Omental fat pad (tissue), 3 donors: ENCODE measurements at regions not wholly inside any gene's neighbourhood (a gene's known extent, or its start where the extent isn't known, plus 50 kb on each side); places are given as distances from the start of the nearest gene placed in this dataset.

Source experiments
- ATAC-seq: fragments of 150-250 bp; one replicate; pipeline ENCODE4 v1.9.1; 2016; ENCODE audit warnings: mild to moderate bottlenecking, moderate library complexity; ENCODE audit not compliant: low FRiP score
- DNase-seq: peaks from one replicate; pipeline ENCODE4 v3.0.0-alpha.2; 2019; ENCODE audit warnings: low spot score
- TF ChIP-seq, protein P1 (sequence below), 3 donors: fragments of 450-650 bp; IDR thresholded peaks; one replicate each; pipeline ENCODE4 v1.5.1; 2016 to 2017; ENCODE audit warnings: antibody characterized with exemption in 3 of 3, mild to moderate bottlenecking in 3 of 3, moderate library complexity in 2 of 3

DNA sequence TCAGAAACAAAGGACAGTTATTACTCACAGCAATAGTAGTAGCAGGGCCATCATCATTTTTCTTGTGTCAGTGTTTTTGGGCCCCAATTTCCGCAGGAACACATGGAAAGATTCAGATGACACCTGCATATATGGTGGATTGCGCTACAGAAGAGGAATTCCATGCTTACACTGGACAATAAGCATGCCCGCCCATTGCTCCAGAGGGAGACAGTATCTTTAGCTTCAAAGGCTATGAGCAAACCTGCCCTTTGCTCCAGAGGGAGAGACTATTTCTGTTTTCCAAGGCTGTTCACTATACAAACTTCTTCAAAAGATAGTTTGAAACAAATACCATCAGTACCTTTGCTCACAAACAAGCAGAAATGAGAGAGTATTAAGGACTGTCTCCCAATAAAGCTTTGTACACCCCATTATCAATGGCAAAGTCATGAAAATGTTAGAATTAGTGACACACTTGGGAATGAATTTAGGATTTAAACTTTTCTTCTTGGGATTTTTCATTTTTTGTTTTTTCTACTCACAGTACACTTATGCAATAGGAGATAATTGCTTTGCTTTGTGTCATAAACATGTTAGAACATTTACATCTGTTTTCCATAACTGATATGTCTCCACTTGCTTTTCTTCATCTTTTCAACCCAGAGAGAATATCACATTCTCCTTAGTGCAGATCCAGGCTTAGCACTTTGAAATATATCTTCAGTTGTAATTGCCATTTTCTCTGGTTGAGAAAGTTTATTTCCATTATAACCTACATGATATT lies 564.5 kb upstream of the ZNF717 start:
- TF ChIP-seq, protein P1, sequence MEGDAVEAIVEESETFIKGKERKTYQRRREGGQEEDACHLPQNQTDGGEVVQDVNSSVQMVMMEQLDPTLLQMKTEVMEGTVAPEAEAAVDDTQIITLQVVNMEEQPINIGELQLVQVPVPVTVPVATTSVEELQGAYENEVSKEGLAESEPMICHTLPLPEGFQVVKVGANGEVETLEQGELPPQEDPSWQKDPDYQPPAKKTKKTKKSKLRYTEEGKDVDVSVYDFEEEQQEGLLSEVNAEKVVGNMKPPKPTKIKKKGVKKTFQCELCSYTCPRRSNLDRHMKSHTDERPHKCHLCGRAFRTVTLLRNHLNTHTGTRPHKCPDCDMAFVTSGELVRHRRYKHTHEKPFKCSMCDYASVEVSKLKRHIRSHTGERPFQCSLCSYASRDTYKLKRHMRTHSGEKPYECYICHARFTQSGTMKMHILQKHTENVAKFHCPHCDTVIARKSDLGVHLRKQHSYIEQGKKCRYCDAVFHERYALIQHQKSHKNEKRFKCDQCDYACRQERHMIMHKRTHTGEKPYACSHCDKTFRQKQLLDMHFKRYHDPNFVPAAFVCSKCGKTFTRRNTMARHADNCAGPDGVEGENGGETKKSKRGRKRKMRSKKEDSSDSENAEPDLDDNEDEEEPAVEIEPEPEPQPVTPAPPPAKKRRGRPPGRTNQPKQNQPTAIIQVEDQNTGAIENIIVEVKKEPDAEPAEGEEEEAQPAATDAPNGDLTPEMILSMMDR (IDR thresholded peaks at IDR 0.05): no peak
- DNase-seq (no peak), ATAC-seq (no peak)

DNA sequence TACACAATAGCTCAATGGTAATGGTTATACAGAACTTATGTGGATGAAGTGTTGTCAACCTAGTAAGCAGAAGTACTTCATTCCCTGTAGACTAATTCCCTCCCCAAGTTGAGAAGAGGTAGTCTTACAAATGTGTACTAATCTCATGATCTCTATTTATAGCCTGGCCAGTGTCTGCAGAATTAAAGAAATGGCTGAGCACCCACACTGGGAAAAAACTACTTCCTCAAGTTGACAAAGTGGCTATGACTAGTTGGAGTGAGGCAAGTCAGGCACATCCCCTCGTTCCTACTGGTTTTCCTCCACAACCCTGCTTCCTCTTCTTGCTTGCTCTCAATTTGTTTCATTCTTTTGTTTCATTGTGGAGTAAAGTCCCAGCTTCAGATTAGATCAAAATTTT lies 566.7 kb upstream of the ZNF717 start:
- TF ChIP-seq, protein P1 (IDR thresholded peaks at IDR 0.05): no peak
- DNase-seq (no peak), ATAC-seq (no peak)

DNA sequence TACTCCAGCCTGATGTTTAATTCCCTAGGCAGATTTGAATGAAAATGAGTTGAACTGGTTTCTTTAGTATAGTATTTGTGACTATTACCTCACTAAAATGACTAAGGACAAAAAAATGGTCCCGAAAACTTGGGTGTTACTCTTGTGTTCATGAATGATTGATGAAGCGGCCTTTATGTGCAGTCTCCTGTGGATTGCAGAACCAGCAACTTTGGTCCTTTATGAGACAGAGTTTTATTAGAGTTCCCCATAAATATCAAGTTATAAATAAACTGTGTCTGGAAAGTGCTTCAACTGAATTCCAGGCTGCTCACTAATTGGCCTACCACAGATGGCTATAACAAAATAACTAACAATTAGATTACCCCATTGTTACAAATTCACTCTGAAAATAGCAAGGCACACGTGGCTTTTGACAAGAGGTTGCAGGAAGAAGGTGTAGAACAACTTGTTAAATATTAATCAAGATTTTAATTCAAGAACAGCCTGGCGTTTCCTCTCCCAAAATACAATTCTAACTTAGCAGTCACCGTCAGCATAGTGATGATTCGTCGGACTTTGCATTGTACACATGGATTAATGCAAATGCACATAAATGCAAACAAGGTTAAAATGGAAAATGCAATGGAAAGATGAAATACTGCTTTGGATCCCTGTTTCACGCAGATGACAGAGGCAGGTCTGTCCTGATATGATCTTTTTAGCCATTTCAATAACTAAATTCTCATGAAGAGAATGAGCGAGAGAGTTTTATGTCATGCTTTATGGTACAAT lies 567.3 kb upstream of the ZNF717 start:
- TF ChIP-seq, protein P1 (IDR thresholded peaks at IDR 0.05): no peak
- ATAC-seq (no peak), DNase-seq (no peak)

DNA sequence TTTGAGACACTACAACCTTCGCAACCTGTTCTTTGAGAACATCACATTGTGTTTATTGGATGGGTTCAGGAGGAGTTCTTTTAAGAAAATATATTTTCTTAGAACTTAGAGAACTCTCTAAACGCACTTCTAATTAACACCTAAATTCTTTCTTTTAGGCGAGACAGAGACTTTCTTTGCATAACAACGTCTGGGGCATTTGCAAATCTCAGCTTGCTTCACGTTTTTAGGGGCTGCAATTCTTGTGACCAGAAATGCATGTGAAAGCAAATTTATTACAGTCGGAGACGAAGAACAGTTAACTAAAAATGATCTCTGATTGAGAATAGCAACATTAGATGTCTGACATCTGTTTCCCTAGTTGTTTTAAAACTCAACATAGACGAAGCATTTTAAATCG lies 568.3 kb upstream of the ZNF717 start:
- TF ChIP-seq, protein P1 (IDR thresholded peaks at IDR 0.05): no peak
- DNase-seq (no peak), ATAC-seq (no peak)

DNA sequence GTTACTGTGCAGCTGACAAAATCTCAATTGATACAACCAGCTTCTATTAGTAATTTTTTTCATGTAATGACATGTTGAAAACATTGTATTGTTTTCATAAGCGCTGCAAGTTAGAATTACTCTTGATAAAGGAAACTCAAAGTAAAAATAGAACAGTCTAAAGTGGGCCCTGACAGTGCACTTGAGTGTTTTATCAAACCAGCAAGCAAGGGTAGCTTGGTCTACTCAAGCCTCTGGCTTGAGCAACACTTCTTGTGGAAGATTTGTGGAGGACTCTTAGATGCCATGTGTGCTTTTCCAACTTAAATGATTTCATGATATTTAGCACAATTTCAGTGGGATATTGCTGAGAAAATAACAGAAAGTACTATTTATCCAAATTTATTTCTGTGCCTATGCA lies 575.7 kb upstream of the ZNF717 start:
- ATAC-seq (no peak), DNase-seq (no peak)
- TF ChIP-seq, protein P1 (IDR thresholded peaks at IDR 0.05): no peak

DNA sequence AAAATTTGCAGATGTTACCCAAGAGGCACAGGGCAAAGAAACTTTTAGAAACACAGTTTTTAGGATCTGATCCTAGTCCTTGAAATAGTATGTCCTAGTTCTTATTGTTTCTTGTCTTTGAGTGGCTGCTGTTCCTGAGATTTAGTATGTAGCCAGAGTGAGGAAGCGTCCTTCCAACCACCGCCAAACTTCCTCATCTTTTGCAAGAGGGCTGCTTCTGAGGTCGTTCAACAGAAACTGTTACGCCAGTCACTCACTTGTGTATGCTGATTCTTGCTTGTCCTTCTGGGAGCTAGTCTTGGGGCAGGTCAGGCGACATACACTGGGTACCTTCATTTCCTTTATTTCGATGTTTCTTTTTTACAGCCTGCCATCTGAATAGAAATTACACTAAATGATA lies 577.3 kb upstream of the ZNF717 start:
- DNase-seq (no peak), ATAC-seq (no peak)
- TF ChIP-seq, protein P1 (IDR thresholded peaks at IDR 0.05): no peak

DNA sequence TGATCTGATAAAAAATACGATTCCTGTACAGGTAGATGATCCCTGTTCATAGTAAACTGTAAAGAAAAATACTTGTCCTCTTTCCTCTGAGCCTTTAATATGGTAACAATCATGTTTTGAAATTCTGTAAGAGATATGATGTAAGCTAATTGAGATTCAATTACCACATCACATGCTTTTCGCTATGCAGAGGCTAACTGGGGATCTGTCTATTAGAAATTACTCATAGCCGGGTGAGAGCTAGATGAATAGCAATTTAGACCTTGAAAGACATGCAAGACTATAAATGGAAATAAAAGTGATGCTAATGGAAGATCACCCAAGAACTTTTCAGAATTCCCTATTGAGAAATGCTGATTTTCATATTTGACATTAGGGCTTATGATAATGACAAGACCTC lies 579.9 kb upstream of the ZNF717 start:
- DNase-seq (no peak), ATAC-seq (no peak)
- TF ChIP-seq, protein P1 (IDR thresholded peaks at IDR 0.05): no peak
